H1 (cell line): ENCODE measurements at regions not wholly inside any gene's neighbourhood (a gene's known extent, or its start where the extent isn't known, plus 50 kb on each side); places are given as distances from the start of the nearest gene placed in this dataset.
"Not testable (repeated sequence)": the region's sequence is repeated elsewhere in the genome, so short reads cannot be mapped to it uniquely, and the experiment has no call there.

Experiments used
- CTCF ChIA-PET: fragments of 300-600 bp; sonication (Branson Sonifier 250); formaldehyde crosslinking; loops from one replicate; lab custom pipeline; 2021; ENCODE audit not compliant: partially characterized antibody; lab: Charles Lee
- POLR2A ChIA-PET: fragments of 300-600 bp; sonication (Branson Sonifier 250); formaldehyde crosslinking; loops from one replicate; lab custom pipeline; 2021; ENCODE audit warnings: inconsistent platforms; ENCODE audit not compliant: partially characterized antibody; lab: Charles Lee
- DNase-seq, 2 experiments: peaks; one replicate each; pipeline versions ENCODE4 v3.0.0 to v3.0.0-alpha.2; 2010 to 2022; ENCODE audit warnings: low spot score in 2 of 2, low read depth in 1 of 2, mixed read lengths in 1 of 2
- FAIRE-seq: peaks from 2 replicates; lab custom pipeline; 2011; peaks lifted over from hg19 to GRCh38; lab: Jason Lieb, UNC
- H2AFZ ChIP-seq: 2 replicates; pipeline ENCODE4 v1.8.1; 2012; ENCODE audit warnings: low read length, inconsistent platforms
- H2AK5ac ChIP-seq: 2 replicates; pipeline ENCODE4 v1.6.1; 2013; ENCODE audit warnings: low read depth, low read length
- H2BK120ac ChIP-seq: replicated peaks from 2 replicates; pipeline ENCODE3; 2013; ENCODE audit warnings: low read depth, low read length, inconsistent platforms
- H2BK12ac ChIP-seq: 2 replicates; pipeline ENCODE4 v1.6.1; 2013; ENCODE audit warnings: low read depth, low read length
- H2BK15ac ChIP-seq: 2 replicates; pipeline ENCODE4 v1.6.1; 2013; ENCODE audit warnings: low read length
- H2BK20ac ChIP-seq: 2 replicates; pipeline ENCODE4 v1.6.1; 2013; ENCODE audit warnings: low read length
- H2BK5ac ChIP-seq: 2 replicates; pipeline ENCODE4 v1.6.1; 2013; ENCODE audit warnings: low read depth, low read length
- H3K14ac ChIP-seq: 2 replicates; pipeline ENCODE4 v1.6.1; 2013; ENCODE audit warnings: inconsistent platforms; ENCODE audit not compliant: insufficient read length
- H3K18ac ChIP-seq: 2 replicates; pipeline ENCODE4 v1.6.1; 2013; ENCODE audit warnings: low read length; ENCODE audit errors: extremely low read depth
- H3K23ac ChIP-seq: 2 replicates; pipeline ENCODE4 v1.6.1; 2013; ENCODE audit warnings: inconsistent platforms; ENCODE audit not compliant: insufficient read length
- H3K23me2 ChIP-seq: 2 replicates; pipeline ENCODE4 v1.6.1; 2013; ENCODE audit warnings: low read depth, low read length
- H3K27ac ChIP-seq: 2 replicates; pipeline ENCODE4 v1.6.1; 2011; ENCODE audit warnings: low read depth, low read length, inconsistent platforms
- H3K27me3 ChIP-seq, 4 experiments: replicated peaks in 1 of 4; 1 replicate in 1 of 4; 2 replicates in 3 of 4; pipeline versions ENCODE4 v1.6.1 to v1.8.1; 2011 to 2013; ENCODE audit warnings: low read length in 3 of 4, mild to moderate bottlenecking in 3 of 4, inconsistent platforms in 2 of 4, mixed read lengths in 2 of 4, moderate library complexity in 1 of 4; ENCODE audit not compliant: control insufficient read depth in 3 of 4, insufficient read depth in 3 of 4; ENCODE audit errors: extremely low read depth in 1 of 4
- H3K36me3 ChIP-seq, 4 experiments: 2 replicates each; pipeline versions ENCODE4 v1.6.1 to v1.8.1; 2011 to 2013; ENCODE audit warnings: mild to moderate bottlenecking in 4 of 4, low read length in 3 of 4, moderate library complexity in 2 of 4, control low read depth in 1 of 4, inconsistent platforms in 1 of 4; ENCODE audit not compliant: insufficient read depth in 4 of 4, control insufficient read depth in 2 of 4
- H3K4ac ChIP-seq: replicated peaks from 2 replicates; pipeline ENCODE3; 2013; ENCODE audit warnings: low read length, low read depth, mixed read lengths, inconsistent platforms; ENCODE audit not compliant: insufficient read length
- H3K4me1 ChIP-seq, 4 experiments: replicated peaks in 1 of 4; 1 replicate in 1 of 4; 2 replicates in 3 of 4; pipeline versions ENCODE4 v1.6.1 to v1.8.1; 2011 to 2013; ENCODE audit warnings: low read length in 3 of 4, inconsistent platforms in 2 of 4, mixed read lengths in 1 of 4; ENCODE audit not compliant: insufficient read depth in 4 of 4, control insufficient read depth in 3 of 4
- H3K4me2 ChIP-seq, 2 experiments: 2 replicates each; pipeline versions ENCODE4 v1.6.1 to v1.8.1; 2011 to 2013; ENCODE audit warnings: low read depth in 2 of 2, low read length in 2 of 2, control low read depth in 1 of 2, inconsistent platforms in 1 of 2, mild to moderate bottlenecking in 1 of 2; ENCODE audit not compliant: insufficient read depth in 1 of 2
- H3K4me3 ChIP-seq, 4 experiments: fragments of 200-600, 300-600 bp in 1 of 4; sonication (generic), shearing (Covaris generic), sonication (Bioruptor Twin) in 1 of 4; 2 replicates each; pipeline versions ENCODE4 v1.5.1 to v1.8.1; 2011 to 2016; ENCODE audit warnings: low read length in 4 of 4, low read depth in 3 of 4, control low read depth in 2 of 4, inconsistent platforms in 2 of 4, mild to moderate bottlenecking in 2 of 4, mixed read lengths in 1 of 4, moderate library complexity in 1 of 4; ENCODE audit not compliant: insufficient read depth in 2 of 4; ENCODE audit errors: extremely low read depth in 1 of 4
- H3K56ac ChIP-seq: replicated peaks from 2 replicates; pipeline ENCODE3; 2013; ENCODE audit warnings: low read depth, mild to moderate bottlenecking, mixed read lengths, low read length, inconsistent platforms; ENCODE audit not compliant: insufficient read length
- H3K79me1 ChIP-seq: 2 replicates; pipeline ENCODE4 v1.6.1; 2013; ENCODE audit warnings: low read depth, low read length, control low read depth
- H3K79me2 ChIP-seq, 2 experiments: 2 replicates each; pipeline versions ENCODE4 v1.6.1 to v1.8.1; 2012 to 2013; ENCODE audit warnings: low read length in 2 of 2, mild to moderate bottlenecking in 2 of 2, inconsistent platforms in 1 of 2; ENCODE audit not compliant: insufficient read depth in 2 of 2, control insufficient read depth in 1 of 2
- H3K9ac ChIP-seq, 4 experiments: replicated peaks in 1 of 4; 1 replicate in 1 of 4; 2 replicates in 3 of 4; pipeline versions ENCODE4 v1.6.1 to v1.8.1; 2011 to 2013; ENCODE audit warnings: low read depth in 3 of 4, low read length in 3 of 4, control low read depth in 2 of 4, mild to moderate bottlenecking in 2 of 4, moderate library complexity in 2 of 4, inconsistent platforms in 1 of 4; ENCODE audit errors: extremely low read depth in 1 of 4
- H3K9me3 ChIP-seq, 2 experiments: 2 replicates each; pipeline versions ENCODE4 v1.6.1 to v1.8.1; 2012 to 2013; ENCODE audit warnings: mild to moderate bottlenecking in 2 of 2, moderate library complexity in 2 of 2, control low read depth in 1 of 2, inconsistent platforms in 1 of 2, low read depth in 1 of 2, low read length in 1 of 2, mixed read lengths in 1 of 2; ENCODE audit not compliant: insufficient read depth in 2 of 2
- H4K20me1 ChIP-seq, 2 experiments: replicated peaks in 1 of 2; 2 replicates each; pipeline versions ENCODE3 to v1.8.1; 2011 to 2013; ENCODE audit warnings: inconsistent platforms in 2 of 2, low read length in 2 of 2, mild to moderate bottlenecking in 1 of 2; ENCODE audit not compliant: insufficient read depth in 2 of 2, control insufficient read depth in 1 of 2
- H4K5ac ChIP-seq: 2 replicates; pipeline ENCODE4 v1.6.1; 2013; ENCODE audit warnings: low read length, low read depth, mixed read lengths, inconsistent platforms; ENCODE audit not compliant: insufficient read length
- H4K8ac ChIP-seq: 2 replicates; pipeline ENCODE4 v1.8.0; 2013; ENCODE audit warnings: mild to moderate bottlenecking, moderate library complexity, low read length, inconsistent platforms; ENCODE audit not compliant: insufficient read depth; ENCODE audit errors: extremely low read depth
- H4K91ac ChIP-seq: replicated peaks from 2 replicates; pipeline ENCODE3; 2013; ENCODE audit warnings: low read length, mixed read lengths, inconsistent platforms; ENCODE audit not compliant: insufficient read length
- WGBS, 2 experiments: shearing (Covaris generic) in 1 of 2; methylation state at CpG; one replicate each; pipeline versions ENCODE4 v1.1.6 to v1.1.7; 2013 to 2015; ENCODE audit warnings: low lambda C conversion rate in 2 of 2, mixed read lengths in 2 of 2, inconsistent platforms in 1 of 2, low coverage in 1 of 2, missing lambda C conversion rate in 1 of 2; ENCODE audit not compliant: insufficient replicate concordance in 2 of 2, insufficient coverage in 1 of 2, insufficient read length in 1 of 2; ENCODE audit errors: extremely low coverage in 1 of 2, missing lambda C conversion rate in 1 of 2; 5-methylcytosine and 5-hydroxymethylcytosine counted together

DNA sequence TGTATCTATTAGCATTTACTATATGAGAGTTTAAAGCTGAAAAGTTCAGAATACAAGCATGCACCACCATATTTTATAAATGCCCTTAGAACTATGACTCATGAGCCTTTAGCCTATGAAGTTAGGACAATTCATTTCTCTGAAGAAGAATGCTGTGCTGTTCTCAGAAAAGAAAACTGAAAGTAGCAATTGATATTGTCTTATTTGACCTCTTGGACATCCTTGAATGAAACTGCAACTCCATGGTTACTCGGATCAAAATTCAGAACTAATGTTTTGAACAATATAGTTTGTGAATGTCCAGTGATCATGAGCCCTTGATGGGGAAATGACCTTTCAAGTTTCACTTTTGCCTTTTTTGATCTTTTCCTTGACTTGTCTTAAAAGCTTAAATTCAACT lies 1179.8 kb downstream of the FOXD4L5 start:
- H3K4me3 ChIP-seq, H4K91ac ChIP-seq, H3K79me1 ChIP-seq, CTCF ChIA-PET, H3K4ac ChIP-seq, H3K18ac ChIP-seq, H3K4me1 ChIP-seq, H3K27ac ChIP-seq, H2BK20ac ChIP-seq, H3K14ac ChIP-seq, H3K36me3 ChIP-seq, H3K9ac ChIP-seq, H4K20me1 ChIP-seq, H2BK15ac ChIP-seq, H3K56ac ChIP-seq, H3K4me2 ChIP-seq, H3K27me3 ChIP-seq, FAIRE-seq, H2AFZ ChIP-seq, H3K23me2 ChIP-seq, H2AK5ac ChIP-seq, H2BK120ac ChIP-seq, H2BK12ac ChIP-seq, H4K5ac ChIP-seq, H2BK5ac ChIP-seq, H3K79me2 ChIP-seq, H3K23ac ChIP-seq, POLR2A ChIA-PET, DNase-seq, H4K8ac ChIP-seq: not testable (repeated sequence)
- peaks cover 12 to 26% of the 10 kb centered on the region in 2 experiments for H3K9me3 ChIP-seq
- WGBS, 2 experiments, result 84% methylated on average over 1 of the region's 1 CpG; no CpG with 5 or more reads in 1 of the 2 experiments

DNA sequence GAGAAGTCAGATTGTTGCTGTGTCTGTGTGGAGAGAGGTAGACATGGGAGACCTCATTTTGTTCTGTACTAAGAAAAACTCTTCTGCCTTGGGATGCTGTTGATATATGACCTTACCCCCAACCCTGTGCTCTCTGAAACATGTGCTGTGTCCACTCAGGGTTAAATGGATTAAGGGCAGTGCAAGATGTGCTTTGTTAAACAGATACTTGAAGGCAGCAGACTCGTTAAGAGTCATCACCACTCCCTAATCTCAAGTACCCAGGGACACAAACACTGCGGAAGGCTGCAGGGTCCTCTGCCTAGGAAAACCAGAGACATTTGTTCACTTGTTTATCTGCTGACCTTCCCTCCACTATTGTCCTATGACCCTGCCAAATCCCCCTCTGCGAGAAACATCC lies 1183.5 kb downstream of the FOXD4L5 start:
- H3K27ac ChIP-seq, result not testable (repeated sequence)
- 76% methylated on average over 3 of the region's 3 CpGs; no CpG with 5 or more reads in 1 of the 2 experiments for WGBS, 2 experiments

More for the DNA sequence above, 1183.5 kb downstream of the FOXD4L5 start:
- H3K18ac ChIP-seq, H3K9ac ChIP-seq, H2BK120ac ChIP-seq, CTCF ChIA-PET, FAIRE-seq, H2BK15ac ChIP-seq, H3K4ac ChIP-seq, H3K23ac ChIP-seq, POLR2A ChIA-PET, H3K4me3 ChIP-seq, H3K36me3 ChIP-seq, H2AFZ ChIP-seq, H3K14ac ChIP-seq, H2BK5ac ChIP-seq, H2AK5ac ChIP-seq, H3K79me1 ChIP-seq, H3K4me1 ChIP-seq, H3K27me3 ChIP-seq, H4K8ac ChIP-seq, H3K79me2 ChIP-seq, H3K4me2 ChIP-seq, H2BK12ac ChIP-seq, H4K20me1 ChIP-seq, H4K91ac ChIP-seq, H3K56ac ChIP-seq, H2BK20ac ChIP-seq, H4K5ac ChIP-seq, DNase-seq, H3K23me2 ChIP-seq: not testable (repeated sequence)
- H3K9me3 ChIP-seq, result peaks cover 16 to 37% of the 10 kb centered on the region in 2 experiments
